Occipital lobe (tissue), 1 donor: ENCODE measurements at regions not wholly inside any gene's neighbourhood (a gene's known extent, or its start where the extent isn't known, plus 50 kb on each side); places are given as distances from the start of the nearest gene placed in this dataset.
"Not testable (repeated sequence)": the region's sequence is repeated elsewhere in the genome, so short reads cannot be mapped to it uniquely, and the experiment has no call there.

Experiments used
- DNase-seq: peaks from one replicate; lab custom pipeline; 2025; lab: John Stamatoyannopoulos, UW

- DNase-seq = no peak
Measured at GRCh38 chr7:46759711-46760480, 822.0 kb downstream of the TNS3 start.

GRCh38 chr7:46756996-46757395 is 824.9 kb downstream of the TNS3 start:
- DNase-seq = no peak

GRCh38 chr7:46756256-46756655 is 825.7 kb downstream of the TNS3 start:
- no peak for DNase-seq

- DNase-seq = no peak
Measured at GRCh38 chr7:46755120-46756034, 826.5 kb downstream of the TNS3 start.

GRCh38 chr7:46754140-46754720 is 827.7 kb downstream of the TNS3 start:
- DNase-seq = no peak

GRCh38 chr7:46753662-46754061 is 828.2 kb downstream of the TNS3 start:
- DNase-seq = no peak

- no peak for DNase-seq
Measured at GRCh38 chr7:46752881-46753366, 829.0 kb downstream of the TNS3 start.

- not testable (repeated sequence) for DNase-seq
Measured at GRCh38 chr7:46751927-46752723, 829.8 kb downstream of the TNS3 start.

- no peak for DNase-seq
Measured at GRCh38 chr7:46751471-46751870, 830.4 kb upstream of the IGFBP3 start.

- no peak for DNase-seq
Measured at GRCh38 chr7:46750321-46750865, 829.3 kb upstream of the IGFBP3 start.

- no peak for DNase-seq
Measured at GRCh38 chr7:46747869-46748576, 827.0 kb upstream of the IGFBP3 start.

GRCh38 chr7:46746695-46747687 is 825.9 kb upstream of the IGFBP3 start:
- no peak for DNase-seq

GRCh38 chr7:46745707-46746090 is 824.6 kb upstream of the IGFBP3 start:
- DNase-seq = no peak

- DNase-seq = no peak
Measured at GRCh38 chr7:46744957-46745706, 824.1 kb upstream of the IGFBP3 start.

- no peak for DNase-seq
Measured at GRCh38 chr7:46742601-46743000, 821.5 kb upstream of the IGFBP3 start.

- DNase-seq = no peak
Measured at GRCh38 chr7:46741938-46742540, 821.0 kb upstream of the IGFBP3 start.

GRCh38 chr7:46741181-46741580 is 820.1 kb upstream of the IGFBP3 start:
- DNase-seq = no peak
